GM21367 (cell line): ENCODE measurements at regions not wholly inside any gene's neighbourhood (a gene's known extent, or its start where the extent isn't known, plus 50 kb on each side); places are given as distances from the start of the nearest gene placed in this dataset.

ENCODE experiments used
- ATAC-seq: cut with Tn5 transposase; IDR thresholded peaks from one replicate; pipeline ENCODE4 v1.9.1; 2021; ENCODE audit not compliant: unreplicated experiment

DNA sequence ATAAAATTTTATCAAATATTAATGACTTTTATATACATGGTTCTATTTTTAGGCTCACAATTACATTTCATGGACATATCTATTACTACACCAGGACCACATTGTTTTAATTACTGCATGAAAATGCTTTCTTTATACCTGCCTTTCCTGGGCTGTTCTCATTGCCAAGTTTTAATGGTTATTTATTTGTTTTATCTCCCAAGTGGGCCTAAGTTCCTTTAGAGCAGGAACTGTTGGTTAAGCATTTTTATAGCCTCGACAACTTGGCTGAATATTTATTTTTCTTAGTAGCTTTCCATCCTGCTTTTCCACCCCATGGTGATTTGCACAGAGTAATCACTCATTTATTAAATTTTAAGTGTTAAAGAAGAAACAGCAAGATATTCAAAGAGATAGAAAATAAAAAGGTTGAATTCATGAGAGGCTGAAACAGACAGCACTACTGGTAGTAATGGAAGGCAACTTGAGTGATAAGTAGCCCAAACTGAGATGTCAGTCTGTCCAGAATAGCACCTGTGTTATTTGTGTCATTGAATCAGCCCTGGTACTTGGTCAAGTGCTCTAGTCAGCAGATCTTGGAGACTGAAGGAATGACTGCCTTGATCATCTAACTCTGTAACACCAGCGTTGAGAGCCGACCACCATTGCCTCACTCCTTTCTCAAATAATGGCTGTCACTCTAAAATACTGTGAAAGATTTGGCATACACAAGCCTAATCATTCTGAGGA is 119.1 kb upstream of the EGLN3 start:
- ATAC-seq, result no peak

GRCh38 chr14:34067587-34067986 is 116.7 kb upstream of the EGLN3 start:
- no peak for ATAC-seq

- no peak for ATAC-seq
These were observed 115.0 kb upstream of the EGLN3 start for GRCh38 chr14:34065690-34066391.

GRCh38 chr14:34065236-34065635 is 114.4 kb upstream of the EGLN3 start:
- ATAC-seq, result no peak

- ATAC-seq, result no peak
These were observed 113.5 kb upstream of the EGLN3 start for GRCh38 chr14:34064349-34064748.

DNA sequence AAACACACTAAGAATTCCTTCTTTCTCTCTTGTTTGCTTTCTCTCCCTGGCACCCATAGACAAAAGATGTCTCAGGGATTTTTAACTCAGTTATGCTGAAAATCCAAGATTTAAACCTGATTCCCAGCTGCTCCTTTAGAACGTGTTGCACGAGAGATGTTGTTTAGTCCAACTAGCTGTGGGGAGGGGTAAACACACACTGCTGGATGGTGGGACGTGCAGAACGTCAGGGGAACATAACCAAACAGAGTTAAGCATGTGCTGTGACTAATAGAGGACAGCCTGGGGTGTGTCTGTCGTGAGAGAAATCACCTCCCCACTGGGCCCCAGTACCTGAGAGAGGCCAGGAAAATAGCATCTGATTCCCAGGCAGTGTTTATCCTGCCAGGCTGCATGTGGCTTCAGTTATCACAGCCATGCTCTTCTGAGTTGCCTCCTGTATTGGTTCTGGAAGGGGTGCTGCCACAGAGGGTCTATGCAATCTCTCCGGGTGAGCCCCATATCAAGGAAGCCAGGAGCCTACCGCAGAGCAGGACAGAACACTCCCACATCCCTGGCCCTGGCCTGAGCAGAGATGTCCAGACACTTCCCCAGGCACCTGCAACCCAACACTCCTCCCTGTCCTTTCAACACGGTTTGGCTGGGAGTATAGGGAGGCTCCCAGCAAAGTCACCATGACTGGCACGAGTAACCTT is 112.7 kb upstream of the EGLN3 start:
- ATAC-seq, result no peak

- no peak for ATAC-seq
These were observed 112.2 kb upstream of the EGLN3 start for GRCh38 chr14:34063042-34063441.

DNA sequence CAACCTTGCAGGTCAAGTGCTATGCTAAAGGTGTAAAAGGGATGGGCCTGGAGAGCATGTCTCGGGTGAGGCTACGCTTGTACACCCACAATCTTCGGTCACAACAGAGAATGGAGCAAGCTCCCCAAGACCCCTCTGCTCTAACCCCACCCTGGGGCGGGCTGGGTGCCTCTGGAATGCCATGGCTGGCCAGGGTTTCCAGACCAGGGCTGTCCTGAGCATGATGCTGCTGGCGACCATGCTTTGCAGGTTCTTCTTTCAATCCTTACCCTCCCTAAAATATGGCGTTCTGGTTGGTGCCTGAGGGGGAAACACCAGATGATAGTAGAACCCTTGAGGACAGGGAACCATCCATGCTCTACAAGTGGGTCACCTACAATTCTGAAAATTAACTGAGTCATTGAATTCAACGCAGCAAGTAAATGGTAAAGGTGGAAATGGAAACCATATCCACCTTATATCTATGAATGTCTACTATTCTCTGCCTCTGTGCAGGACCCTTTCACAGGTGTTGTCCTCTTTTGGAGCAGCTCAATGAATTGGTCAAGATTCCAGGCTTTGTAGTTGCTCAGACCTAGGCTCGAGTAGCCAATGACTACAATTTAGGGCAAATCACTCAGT is 111.6 kb upstream of the EGLN3 start:
- no peak for ATAC-seq

DNA sequence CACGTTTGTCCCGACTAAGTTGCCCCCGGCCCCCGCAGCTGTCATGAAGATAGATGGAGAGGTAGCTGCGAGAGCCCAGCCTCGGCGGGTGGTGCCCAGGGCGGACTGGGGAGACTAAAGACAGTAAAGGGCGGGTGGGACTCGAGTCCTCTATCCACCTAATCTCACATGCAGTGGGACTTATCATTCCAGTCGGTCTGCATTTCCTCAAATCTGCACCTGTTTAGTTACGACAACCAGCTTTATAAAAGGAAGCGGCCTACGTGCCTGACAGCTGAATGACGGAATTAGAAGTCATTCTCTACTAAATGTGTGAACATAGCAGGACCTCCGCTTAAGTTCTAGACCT is 109.8 kb upstream of the EGLN3 start:
- ATAC-seq, result no peak

- ATAC-seq, result peak; percentile 85
These were observed 109.2 kb upstream of the EGLN3 start for GRCh38 chr14:34059925-34060650.

DNA sequence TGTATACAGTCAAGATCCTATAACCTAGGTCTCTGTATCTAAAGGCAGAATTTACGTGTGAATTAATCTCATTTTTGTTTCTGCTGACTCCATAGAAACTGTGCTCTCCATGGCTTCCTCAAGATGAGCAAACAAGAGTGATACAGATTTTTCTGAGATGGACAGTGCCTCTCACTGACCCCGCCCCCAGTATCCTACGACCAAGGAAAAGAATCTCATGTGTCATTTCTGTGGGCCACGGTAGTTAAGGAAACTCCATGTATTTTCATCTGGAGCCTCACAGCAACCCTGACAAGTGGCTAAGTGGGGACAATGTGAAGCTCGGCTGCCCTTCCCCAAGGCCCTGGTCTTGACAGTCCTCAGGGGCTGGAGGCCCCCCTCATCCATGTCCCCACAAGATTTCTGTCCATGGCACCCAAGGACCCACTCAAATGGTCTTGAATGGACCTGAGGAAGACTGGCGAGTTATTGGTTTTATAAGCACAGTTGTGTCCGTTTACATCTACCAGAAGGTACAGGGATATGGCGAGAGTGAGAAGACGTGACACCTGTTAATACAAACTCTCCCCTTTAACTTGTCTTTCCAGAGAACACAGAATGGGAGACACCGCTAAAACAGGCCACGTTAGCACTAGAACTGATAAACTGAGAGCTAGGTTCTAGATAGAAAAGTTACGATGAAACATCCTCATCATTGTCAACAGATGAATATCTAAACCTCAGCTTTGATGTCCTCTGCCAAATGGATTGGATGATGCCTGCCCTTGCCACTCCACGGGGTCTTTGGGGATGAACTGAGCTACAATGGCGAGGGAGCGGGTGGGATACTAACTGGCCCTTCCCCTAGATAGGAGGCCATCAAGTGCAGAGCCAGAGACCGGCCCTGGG is 108.4 kb upstream of the EGLN3 start:
- no peak for ATAC-seq

GRCh38 chr14:34058510-34058909 is 107.6 kb upstream of the EGLN3 start:
- no peak for ATAC-seq

DNA sequence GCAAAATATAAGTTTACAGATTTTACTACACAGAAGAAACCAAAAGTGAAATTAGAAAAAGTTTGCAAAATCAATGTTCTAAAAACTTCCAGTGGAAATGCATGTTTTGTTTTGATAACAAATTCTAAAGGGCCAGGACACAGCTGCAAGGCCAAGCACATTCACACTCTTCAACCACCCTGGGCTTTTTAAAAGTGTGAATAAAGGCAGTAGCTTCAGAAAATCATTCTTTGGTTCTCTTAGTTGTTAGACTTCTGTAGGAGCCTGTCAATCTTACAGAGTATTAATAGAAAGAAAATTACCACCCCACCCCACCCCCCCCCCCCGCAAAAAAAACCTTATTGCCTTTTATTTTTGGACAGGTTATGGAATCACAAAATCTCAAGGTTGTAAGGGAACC is 105.2 kb upstream of the EGLN3 start:
- no peak for ATAC-seq

DNA sequence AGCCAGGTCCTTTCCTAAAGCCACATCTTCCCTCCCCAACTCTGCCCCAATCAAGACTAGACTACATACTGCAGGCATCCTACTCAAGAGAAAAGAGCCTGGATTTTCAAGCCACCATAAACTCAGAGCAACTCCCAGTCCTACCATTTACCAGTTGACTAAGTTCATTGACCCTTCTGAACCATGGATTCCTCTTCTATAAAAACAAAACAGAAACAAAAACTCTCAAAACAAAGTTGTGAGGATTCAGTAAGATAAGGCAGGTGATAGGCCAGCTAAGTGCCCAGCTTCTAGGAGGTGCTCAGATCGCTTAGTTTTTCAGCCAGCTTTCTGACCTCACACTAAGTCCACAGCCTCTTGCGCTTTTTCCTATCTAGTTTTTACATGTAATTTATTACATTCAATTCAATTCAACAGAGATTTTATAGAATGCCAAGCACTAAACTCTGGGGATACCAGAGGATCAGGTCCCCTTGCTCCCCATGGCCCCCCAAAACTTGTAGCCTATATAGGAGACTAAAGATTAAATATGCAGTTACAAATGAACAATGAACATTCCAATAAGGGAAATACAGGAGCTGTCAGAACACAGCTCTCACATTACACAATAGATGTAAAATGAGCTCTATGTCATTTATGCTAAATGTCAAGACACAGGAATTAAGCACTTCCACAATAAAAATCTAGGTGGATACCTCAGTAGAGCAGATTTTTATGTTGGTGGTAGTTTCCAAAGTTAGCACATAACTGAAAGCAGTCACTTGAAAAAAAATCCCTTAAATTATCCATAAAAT is 104.5 kb upstream of the EGLN3 start:
- no peak for ATAC-seq

GRCh38 chr14:34053666-34054065 is 102.8 kb upstream of the EGLN3 start:
- ATAC-seq, result no peak

- ATAC-seq, result no peak
These were observed 101.8 kb upstream of the EGLN3 start for GRCh38 chr14:34052658-34053014.

DNA sequence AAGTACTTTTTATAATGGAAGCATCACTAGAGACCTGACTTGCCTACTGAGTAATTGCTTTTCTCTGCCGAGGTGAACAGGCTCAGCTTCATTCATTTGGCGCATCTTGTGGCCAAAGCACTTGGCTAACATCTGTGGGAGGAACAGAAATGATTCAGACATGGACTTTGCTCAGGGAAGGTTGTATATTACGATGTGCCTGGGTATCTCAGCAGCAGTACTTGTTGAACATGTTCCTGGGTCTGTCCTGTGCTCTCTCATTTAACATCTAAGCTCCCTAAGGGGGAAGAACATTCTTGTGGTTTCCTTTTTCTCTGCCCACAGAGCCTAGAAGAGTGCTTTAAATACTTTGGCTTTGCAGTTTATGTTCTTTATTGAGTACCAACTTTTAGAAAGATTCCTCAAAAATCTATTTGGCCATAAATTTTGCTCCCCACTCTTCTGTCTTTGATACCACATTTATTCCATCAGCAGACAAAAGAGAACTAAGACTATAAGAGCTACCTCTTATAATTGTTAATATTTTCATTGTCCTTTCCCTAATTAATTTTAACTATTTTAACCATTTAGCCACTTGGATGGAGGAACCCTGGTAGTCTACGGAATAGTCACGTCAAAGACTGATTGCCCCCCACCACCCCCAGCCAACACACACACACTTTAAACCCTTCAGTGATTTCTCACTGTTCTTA is 101.2 kb upstream of the EGLN3 start:
- ATAC-seq, result no peak

- no peak for ATAC-seq
These were observed 99.7 kb upstream of the EGLN3 start for GRCh38 chr14:34050606-34051005.

DNA sequence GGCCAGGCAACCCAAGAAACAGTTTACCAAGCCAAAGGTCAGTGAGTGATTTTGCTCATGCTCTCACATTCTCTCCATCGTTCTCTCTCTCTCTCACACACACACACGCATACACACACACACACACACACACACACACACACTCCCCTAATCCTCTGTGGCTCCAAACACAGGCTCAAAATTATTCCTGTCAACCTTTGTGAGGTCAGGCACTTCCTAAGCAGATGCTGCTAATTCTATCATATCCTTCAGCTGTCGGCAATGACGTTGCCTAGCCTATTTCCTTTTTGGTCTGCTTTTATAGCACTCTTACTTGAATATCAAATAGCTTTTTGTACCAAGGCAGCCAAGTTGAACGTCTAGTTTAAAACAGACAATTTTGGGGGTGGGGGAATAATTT is 98.9 kb upstream of the EGLN3 start:
- no peak for ATAC-seq
